HG02870 (cell line): ENCODE measurements at regions not wholly inside any gene's neighbourhood (a gene's known extent, or its start where the extent isn't known, plus 50 kb on each side); places are given as distances from the start of the nearest gene placed in this dataset.
"Not testable (repeated sequence)": the region's sequence is repeated elsewhere in the genome, so short reads cannot be mapped to it uniquely, and the experiment has no call there.

Source experiments
- ATAC-seq: cut with Tn5 transposase; IDR thresholded peaks from one replicate; pipeline ENCODE4 v1.9.1; 2021; ENCODE audit warnings: mild to moderate bottlenecking, moderate library complexity; ENCODE audit not compliant: unreplicated experiment

DNA sequence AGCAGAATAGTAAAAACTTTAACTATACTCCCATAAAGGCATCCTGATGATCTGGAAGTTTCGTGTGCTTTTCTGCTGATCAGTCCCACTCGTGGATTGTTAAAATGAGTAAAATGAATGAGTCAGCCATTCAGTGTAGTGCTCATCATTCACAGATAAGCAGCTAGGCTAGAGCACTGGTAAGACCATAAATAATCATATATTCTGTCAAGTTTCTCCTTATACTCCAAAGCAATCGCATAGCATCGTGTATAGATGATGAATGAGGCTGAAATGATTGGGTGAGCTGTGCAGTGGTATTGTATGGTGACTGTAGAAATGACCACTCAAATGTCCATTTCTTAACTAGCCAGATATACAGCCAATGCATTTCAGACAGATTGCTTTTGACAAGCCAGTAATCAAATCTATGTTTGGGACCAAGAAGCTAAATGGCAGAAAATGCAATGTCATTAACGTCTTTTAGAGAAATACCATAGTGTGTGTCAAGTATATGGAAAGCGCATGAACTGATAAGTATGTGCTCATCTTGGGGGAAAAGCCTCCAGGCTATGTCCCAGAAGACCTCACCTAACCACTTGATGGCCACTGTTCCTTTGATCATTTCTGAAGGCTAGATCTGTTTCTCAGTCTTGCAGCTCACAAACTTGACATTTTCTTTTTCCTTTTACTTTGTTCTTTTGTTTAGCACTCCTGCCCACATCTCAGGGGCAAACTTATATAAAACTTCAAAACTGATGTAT, 227.2 kb upstream of the FAM3C start:
- no peak for ATAC-seq

DNA sequence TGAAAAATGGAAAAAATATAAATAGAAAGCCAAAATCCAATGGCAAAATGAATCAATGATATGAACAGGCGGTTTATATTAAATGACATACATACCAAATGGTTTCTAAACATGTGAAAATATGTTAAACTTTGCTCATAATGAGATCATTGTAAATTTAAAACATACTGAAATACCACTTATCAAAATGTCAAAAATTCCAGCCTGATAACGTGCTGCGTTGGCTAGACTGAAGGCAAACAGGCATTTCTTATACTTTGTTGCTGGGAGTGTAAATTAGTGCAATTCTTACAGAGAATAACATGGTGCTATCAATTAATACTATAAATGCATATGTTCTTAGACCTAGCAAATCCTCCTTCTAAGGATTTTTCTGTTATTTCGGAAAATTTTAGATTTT, 225.8 kb upstream of the FAM3C start:
- no peak for ATAC-seq

DNA sequence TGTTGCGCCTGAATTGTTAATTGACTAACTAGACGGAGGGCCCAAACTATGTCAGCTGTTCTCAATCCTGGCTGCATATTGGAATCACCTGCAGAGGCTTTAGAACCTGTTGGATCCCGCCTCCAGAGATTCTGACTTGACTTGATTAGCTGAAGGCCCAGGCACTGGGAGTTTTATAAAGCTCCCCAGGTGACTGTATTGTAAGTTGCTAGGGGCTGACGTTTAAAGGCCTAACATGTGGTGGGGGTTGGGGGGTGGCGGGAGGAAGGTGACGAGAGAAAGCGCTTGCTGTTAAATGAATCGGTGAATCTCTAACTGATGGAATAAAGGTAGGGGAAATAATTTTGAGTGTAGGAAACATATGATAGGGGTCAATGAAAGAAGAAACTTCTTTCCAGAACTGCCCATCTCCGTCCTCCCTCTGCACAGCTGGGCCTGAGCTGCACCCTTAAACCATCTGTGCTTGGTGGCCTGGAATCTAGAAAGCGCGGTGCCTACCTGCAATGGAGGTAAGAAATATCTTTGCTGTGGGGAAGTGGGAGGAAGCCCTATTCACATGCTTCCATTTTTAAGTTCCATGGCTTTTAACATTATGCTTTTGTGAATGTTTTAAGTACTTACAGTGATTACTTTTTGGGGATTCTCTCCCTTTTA, 225.0 kb upstream of the FAM3C start:
- ATAC-seq = no peak

DNA sequence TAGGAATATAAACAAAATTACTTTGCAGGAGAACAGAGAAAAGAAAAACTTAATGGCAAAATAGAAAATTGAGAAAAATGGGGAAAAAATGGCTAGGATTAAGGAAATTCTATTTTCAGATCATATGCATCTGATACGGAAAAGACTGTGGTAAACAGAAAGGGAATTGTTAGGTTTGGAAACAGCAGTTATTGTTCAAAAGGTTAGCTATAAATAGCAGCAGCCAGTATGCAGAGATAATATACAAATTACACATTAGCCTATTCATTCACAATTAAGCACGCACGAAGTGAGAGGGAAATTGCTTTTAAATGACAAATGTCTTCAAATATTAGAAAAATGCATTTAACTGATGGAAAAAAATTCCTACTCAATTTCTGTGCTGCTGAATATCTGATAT, 224.1 kb upstream of the FAM3C start:
- ATAC-seq = no peak

DNA sequence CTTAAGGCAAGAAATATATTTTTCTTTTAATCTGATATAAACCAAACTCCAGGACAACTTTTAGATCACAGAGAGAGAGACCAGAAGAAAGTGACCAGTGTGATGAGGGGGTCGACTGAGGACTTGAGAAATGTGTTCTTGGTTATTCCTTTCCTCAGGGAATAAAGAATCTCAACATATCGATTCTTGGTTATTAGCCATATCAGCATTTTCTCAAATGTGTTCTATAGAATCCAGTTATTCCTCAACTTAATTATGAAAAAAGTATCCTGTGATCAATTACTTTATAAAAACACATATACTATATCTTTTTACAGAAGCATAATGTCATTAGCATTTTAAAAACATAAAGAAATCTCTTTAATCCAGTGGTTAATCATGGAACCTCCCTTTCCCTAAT, 222.1 kb upstream of the FAM3C start:
- no peak for ATAC-seq

DNA sequence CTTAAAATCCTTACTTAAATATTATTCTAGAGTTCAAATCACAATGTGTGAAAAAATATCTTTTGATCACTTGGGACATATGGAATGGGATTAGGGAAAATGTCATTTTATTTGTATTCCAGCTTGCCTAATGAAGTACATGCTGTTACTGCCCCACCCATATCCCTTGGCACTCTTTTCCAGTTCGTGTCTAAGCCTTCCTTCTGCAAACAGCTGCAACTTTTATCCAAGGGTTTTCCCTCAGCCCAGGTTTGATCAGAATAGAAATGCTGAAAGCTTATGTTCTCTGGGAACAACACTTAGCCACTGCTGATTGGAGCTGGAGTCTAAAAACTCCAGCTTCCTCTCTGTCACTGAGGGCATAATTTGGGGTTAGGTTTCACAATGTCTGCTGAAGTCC, 214.1 kb upstream of the FAM3C start:
- ATAC-seq = no peak

DNA sequence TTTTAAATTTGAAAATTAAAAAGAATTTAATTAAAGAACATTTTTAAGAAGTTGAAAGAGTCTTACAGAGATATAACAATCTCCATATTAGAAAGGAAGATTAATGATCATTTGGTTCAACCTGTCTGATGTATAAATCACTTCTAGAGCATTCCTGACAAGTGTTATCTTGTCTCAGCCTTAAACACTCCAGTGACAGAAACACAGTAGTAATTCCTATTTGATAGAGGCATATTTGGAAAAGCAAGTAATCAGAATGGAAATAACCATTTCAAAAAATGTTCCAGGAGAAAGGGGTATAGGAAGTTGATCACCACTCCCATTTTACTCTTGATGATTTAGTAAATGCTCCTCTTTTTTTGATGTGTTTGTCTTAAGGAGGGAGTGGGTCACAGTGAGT, 213.1 kb upstream of the FAM3C start:
- no peak for ATAC-seq

DNA sequence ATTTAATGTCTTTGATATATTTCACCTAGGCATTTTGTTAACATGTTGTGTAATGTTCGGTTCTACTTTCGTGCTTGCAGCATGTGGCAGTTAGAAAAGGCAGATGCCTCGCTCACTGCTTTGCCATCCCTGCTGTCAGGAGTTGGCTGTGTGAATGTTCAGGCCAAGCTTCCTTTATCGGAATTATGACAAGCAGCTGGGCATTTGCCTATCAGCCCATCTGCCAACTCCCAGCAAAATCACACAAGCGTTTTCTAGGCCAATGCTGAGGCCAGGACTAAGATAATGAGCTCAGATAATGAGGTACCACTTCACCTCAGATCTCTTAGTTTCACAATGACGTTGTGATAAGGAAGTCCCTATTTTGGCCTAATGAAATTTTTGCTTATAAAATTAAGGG, 212.7 kb upstream of the FAM3C start:
- no peak for ATAC-seq

DNA sequence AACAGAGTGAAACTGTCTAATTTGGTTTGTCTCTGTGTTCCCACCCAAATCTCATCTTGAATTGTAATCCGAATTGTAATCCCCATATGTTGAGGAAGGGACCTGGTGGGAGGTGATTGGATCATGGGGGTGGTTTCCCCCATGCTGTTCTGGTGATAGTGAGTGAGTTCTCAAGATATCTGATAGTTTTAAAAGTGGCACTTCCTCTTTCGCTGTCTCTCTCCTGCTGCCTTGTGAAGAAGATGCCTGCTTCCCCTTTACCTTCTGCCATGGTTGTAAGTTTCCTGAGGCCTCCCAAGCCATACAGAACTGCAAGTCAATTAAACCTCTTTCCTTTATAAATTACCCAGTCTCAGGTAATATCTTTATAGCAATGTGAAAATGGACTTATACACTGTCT, 212.1 kb upstream of the FAM3C start:
- ATAC-seq = not testable (repeated sequence)

DNA sequence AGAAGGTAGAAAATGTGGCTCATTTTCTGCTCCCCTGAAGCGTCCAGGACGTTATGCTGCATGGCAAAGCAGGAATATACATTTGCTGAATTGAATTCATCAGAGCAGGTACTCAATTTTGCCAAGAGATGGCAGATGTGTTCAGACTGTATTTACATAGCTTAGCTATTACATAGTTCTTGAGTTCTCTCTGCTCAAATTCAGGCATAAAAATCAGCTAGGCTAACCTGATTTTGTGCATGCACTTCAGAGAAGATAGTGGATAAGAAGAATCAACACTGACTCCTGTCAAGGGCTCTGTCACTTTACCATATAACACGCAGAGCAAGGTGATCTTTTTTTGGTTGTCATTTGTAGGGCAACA, 209.2 kb upstream of the FAM3C start:
- ATAC-seq = no peak

DNA sequence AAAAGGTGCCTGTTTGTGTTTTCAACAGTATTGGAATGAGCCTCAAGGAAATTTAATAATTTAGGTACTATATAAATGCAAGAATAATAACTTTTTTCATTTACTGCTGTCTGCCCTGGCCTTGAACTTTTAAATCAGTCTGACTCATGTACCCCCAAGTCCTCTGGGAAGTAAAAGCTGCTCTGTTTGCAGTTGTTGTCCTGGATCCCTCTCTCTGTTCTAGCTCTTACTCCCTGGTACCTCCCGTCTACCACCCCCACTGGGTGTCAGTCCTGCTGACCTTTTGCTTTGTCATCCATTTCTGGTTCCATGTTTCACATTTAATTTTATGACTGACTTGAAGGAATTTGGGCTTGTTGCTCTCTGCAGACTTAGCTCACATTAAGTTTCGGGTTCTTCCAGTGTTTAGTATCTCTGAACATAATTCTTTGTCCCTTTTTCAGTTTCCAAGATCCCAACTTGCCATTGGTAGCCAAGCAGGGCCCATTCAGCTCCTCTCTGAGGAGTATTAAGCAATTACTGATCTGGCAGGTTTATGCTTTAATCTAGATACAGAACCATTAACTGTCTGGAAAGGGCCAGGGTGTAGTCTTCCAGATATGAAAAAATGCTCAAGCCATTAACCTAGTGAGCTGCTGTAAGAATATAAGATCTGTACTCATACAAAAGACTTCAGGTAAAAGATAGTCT, 208.7 kb upstream of the FAM3C start:
- no peak for ATAC-seq

DNA sequence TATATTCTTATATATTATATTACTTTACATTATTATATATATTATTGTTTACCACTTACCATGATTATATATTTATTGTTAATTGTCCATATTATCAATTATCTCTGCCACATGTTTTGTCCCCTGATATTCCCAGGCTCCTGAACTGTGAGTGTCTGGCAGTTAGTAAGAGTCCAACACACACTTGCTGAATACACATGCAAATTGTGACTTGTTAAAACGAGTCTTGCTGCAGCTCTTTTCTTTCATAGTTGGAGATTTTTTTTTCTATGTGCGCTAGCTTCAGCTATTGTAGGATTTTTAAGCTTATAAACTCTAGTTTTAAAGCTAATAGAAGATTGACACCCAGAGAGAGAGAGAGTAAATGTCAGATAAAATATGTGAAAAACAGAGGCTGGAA, 207.8 kb upstream of the FAM3C start:
- ATAC-seq = no peak

DNA sequence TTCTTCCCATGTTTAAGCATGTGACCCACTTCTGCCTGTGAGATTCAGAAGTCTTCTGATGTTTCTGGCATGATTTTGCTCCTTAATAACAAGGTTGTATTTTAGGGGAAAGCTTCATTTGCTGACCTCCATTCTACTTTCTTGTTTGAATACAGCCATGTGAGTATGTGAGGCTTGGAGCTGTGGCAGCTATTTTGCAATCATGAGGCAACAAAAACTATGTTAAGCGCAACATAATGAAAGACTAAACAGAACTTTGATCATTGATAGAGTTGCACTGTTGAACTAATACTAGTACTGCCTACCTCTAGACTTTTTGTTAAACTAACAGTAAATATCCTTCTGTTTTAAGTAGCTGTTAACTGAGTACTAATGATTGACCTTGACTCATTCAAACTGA, 203.8 kb upstream of the FAM3C start:
- no peak for ATAC-seq

DNA sequence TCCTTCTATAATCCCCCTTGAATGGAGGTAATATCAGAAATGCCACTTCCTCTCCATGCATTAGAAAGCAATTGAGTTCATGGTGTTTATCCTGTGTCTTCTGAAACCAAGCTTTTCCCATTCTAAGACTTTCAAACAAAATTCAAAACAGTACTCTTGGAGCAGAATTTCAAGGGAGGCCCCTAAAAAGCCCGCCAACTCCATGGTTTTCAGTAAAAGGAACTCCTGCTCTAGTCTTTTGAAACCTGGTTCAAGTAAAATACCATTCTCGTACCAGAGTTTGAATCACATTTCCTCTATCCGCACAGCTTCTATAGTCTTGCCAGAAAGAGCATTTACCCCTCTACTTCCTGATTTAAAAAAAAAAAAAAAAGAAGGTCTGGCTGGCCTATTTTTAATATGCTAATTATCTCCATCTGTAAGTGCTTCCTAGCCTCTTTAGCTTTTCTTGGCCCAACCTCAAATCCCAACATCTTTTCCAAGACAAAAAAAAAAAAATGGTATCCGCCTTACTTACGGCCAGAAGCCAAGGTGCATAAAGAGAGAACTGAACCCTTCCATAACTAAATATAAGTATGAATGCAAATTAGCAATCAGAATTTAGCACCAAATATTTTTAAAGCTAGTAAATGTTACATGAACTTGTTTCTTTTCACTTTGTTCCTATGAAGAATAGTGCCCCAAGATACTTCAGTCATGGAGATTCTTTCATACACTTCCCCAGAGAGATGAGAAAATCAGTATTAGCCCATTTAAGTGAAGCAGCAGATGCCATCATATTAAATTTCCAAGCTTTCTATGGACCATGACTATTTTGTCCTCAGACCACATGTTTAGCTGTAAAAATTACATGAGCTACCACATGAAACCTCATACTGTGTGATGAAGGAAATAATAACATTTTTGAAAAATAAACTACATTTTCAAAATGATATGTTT, 199.9 kb upstream of the FAM3C start:
- ATAC-seq = no peak

DNA sequence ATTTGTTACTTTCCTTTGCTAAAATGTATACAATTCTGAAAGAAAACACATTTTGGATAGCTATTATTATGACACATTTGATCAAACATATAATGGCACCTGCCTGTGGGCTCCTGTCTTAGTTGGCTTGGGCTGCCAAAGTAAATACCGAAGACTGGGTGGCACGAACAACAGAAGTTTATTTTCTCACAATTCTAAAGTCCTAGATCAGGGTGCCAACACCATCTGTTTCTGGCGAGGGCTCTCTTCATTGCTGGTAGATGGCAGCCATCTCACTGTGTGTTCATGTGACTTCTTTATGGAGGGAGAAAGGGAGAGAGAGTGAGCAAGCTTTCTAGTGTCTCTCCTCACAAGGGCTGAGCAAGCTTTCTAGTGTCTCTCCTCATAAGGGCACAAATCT, 195.8 kb upstream of the FAM3C start:
- no peak for ATAC-seq

DNA sequence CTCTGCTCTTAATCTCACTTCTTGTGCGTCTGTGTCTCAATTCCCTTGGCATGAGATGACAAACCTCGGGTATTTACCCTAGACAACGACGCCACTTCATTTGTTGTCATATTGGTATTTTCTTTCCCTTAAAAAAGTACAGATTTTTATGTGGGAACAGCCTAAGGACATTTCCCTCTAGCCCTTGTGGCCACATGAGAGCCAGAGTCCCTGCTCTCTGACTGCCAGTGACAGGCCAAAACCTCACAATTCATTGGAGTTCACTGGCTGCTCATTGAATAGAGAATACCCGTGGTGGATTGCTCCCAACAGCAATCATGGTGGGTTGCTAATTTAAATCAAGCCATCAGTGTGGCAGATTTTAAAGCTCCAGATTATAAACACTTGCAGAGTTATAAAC, 191.3 kb upstream of the FAM3C start:
- no peak for ATAC-seq

DNA sequence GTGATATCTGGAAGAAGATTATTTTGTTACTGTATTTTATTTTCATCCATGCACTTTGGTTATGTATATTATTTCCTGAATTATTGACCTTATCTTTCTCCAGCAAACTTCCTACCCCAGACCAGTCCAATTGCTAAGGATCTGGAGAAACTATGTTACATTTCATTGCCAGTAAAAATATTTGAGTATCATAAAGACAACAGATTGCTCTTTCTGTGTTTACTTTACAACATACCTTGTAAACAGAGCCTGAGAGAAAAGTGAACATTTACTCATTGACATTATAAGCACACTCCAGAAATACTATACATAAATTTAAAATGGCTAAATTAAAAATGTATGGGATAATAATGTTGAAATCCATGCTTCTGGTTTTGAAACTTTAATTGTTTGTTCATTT, 186.2 kb upstream of the FAM3C start:
- no peak for ATAC-seq

DNA sequence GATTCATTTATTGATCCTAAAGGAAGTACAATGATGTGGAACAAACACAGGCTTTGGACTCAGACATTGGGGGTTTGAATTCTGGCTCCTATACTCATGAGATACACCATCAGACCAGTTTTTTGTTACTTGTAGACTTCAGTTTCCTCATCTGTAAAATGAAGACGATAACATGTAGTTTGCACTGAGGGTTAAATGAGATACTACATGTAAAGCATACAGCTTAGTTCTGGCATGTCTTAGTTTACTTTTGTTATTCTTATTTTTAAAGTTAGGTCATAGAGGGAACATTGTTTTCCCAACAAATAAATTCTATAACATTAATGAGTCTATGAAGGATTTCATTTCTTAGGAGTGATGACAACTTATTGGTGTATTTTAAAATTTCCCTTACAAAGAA, 183.5 kb upstream of the FAM3C start:
- no peak for ATAC-seq

DNA sequence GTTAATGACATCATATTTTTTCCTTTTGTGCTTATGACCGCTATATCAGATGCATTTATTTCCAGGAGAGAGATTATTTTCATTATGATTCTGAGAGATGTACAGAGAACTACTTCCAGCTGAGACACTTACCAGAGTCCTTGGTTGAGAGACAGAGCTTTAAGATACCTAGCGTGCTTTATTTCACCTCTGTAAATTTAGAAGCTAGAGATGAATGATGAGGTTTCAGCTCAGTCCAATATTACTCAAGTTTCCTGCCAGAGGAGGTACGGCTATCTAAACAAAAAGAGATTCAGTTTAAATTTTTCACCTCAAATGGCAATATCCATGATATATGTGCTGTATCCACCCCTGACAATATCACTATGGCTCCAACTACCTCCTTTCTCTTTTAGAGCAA, 182.6 kb upstream of the FAM3C start:
- no peak for ATAC-seq

DNA sequence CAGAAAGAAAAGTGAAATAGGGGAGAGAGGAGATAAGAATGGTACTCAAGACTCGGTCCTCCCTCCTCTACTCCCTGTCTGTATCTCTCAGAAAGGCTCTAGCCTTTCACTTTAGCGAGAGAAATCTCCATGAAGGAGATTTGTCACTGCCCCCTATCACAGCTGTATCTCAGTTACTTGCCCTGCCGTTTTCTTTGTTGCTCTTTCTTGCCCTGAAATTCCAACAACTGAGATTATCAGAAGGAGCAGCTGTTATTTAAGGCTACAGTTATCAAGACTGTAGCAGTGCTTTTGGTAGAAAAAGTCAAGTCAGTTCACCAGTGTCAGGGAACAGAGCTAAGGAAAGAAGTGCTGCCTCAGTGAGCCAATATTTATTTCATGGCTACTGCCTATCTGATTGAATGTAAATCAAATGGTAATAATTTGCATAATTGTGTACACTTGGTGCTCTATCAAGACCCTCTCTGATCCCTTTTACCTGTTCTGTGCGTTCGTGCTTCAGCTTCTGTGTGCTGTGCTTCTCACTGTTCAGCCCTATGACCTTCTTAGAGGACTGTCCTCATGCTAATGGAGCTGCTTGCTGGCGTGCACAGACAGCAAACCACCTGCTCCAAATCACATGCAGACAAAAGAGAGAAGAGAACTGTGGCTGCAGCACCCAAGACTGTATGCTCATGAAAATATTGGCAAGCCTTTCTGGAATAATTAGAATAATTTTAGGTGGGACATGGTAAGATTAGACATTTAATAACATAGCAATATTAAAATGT, 180.2 kb upstream of the FAM3C start:
- no peak for ATAC-seq
